ENCODE measurements at regions not wholly inside any gene's neighbourhood (a gene's known extent, or its start where the extent isn't known, plus 50 kb on each side); places are given as distances from the start of the nearest gene placed in this dataset.

DNA sequence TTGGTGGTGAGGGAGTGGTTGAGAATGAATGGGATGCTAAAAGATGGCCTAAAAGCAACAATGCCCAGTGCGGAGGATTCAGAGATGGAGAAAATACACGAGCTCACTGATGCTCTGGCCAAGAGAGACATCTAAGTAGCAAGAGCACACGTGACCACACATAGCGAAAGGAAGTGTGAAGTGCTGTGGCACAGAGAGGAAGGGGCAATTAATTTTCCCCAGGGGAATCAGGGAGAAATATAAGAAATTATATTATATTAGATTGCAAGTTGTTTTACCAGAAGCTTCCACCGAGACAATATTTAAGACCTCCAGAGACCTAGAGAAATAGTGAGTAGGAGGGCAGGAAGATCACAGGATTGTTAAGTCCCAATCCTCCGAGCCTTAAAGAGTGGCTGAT lies 80.6 kb downstream of the RCN1 start:
- TF ChIP-seq CTCF (IDR thresholded peaks at IDR 0.05; ENCODE audit: unreplicated experiment in 3 of 3), result no peak
- Mint-ChIP-seq H3K27me3 (ENCODE audit: low read depth) (no peaks in the 10 kb centered on the region), H3K4me1 (peaks cover 7% of the 10 kb centered on the region), H3K9me3 (no peaks in the 10 kb centered on the region), H3K4me3 (no peak overlapping the region), H3K27ac (no peak overlapping the region), H3K36me3 (ENCODE audit: low read depth) (no peaks in the 10 kb centered on the region)

DNA sequence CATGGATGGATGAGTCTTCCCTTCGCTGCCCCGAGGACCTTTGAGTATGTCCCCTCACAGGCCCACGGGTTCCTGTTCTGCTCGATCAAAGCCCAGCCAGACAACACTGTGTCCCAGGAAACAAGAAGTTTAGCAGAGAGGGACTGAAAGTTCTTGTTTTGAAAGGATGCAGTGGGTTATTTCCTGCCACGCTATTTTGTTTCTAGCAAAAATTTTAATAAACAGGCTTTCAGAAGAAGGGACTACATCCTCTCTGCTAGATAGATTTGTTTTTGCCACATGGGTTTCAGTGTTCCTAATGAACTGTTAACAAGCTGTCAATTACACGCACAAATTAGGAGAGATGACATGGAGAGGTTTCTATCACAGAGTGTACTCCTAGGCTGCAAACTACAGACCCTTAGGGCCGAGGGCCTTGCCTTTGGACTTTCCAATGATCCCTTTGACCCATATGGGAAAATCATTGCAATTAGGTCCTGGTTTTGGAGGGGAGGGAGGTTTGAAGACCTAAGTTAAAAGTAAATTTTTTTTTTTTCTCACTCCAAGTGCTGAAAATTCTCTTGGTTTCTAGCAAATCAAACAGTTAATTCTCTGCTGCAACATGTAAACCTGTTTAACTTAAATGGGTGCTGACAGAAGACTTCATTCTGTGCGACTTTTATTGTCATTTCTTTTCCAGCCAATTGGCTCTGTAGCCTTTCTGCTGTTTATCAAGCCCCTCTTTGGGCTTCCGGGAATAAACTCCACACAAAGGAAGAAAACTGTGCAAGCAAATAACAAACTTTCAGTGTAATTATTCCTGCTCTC lies 81.4 kb downstream of the RCN1 start:
- Mint-ChIP-seq H3K4me1 (peaks cover 7% of the 10 kb centered on the region), H3K36me3 (ENCODE audit: low read depth) (no peaks in the 10 kb centered on the region), H3K27ac (peak overlapping the region; percentile 10 to 62 (median 54)), H3K9me3 (no peaks in the 10 kb centered on the region), H3K27me3 (ENCODE audit: low read depth) (no peaks in the 10 kb centered on the region), H3K4me3 (peak overlapping the region in 1 of 3 experiments; percentile 45)
- no peak for TF ChIP-seq CTCF (IDR thresholded peaks at IDR 0.05; ENCODE audit: unreplicated experiment in 3 of 3)

GRCh38 chr11:32172848-32173834 lies 82.3 kb downstream of the RCN1 start:
- no peaks in the 10 kb centered on the region for H3K9me3 Mint-ChIP-seq
- peak overlapping the region; percentile 10 to 62 (median 54) for H3K27ac Mint-ChIP-seq
- H3K27me3 Mint-ChIP-seq (ENCODE audit: low read depth), result peaks cover 3% of the 10 kb centered on the region

GRCh38 chr11:32173977-32174376 lies 83.1 kb downstream of the RCN1 start:
- Mint-ChIP-seq H3K27ac (no peak overlapping the region), H3K4me3 (no peak overlapping the region), H3K27me3 (ENCODE audit: low read depth) (peaks cover 6% of the 10 kb centered on the region), H3K4me1 (peaks cover 7% of the 10 kb centered on the region), H3K9me3 (no peaks in the 10 kb centered on the region), H3K36me3 (ENCODE audit: low read depth) (no peaks in the 10 kb centered on the region)
- TF ChIP-seq CTCF (IDR thresholded peaks at IDR 0.05; ENCODE audit: unreplicated experiment in 3 of 3), result no peak

More at GRCh38 chr11:32172848-32173834, 82.3 kb downstream of the RCN1 start:
- peak; percentile 53 to 61 (median 60) for TF ChIP-seq CTCF (IDR thresholded peaks at IDR 0.05; ENCODE audit: unreplicated experiment in 3 of 3)
- Mint-ChIP-seq H3K36me3 (ENCODE audit: low read depth) (no peaks in the 10 kb centered on the region), H3K4me1 (peaks cover 7% of the 10 kb centered on the region), H3K4me3 (peak overlapping the region in 2 of 3 experiments; percentile 45 to 48)

DNA sequence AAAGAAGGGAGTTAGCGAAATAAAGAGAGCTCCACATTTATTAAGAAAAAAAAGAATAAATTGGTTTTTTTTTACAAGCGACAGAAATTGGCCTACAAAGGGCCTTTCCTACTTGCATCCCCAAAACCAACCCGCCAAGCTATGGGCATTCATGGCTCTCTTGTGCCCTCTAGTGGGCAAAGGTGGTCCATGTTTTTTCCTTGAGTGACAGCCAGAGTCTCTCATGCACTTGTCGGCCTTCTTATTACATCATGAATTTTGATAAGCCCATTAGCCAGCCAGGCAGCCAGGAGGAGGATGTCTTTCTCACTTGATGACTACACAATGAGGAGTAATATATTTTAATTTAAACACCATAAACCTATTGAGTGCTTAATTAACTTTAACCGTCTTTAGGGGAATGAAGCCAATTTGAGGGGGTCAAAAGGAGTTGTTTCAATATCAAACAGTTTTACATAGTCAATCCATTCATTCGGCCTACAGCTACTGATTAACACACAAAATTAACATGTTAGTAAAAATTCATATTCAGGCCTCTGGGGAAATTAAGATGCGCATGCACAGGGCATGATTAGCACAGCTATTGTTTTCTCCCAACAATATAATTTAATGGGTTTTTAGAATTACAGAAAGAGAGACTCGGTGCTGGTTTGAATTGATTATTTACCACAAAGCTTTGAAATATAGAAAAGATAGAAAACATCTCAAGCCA lies 85.5 kb downstream of the RCN1 start:
- Mint-ChIP-seq H3K36me3 (ENCODE audit: low read depth) (no peaks in the 10 kb centered on the region), H3K27me3 (ENCODE audit: low read depth) (peaks cover 6% of the 10 kb centered on the region), H3K4me3 (no peak overlapping the region)

More for the DNA sequence above, 85.5 kb downstream of the RCN1 start:
- no peaks in the 10 kb centered on the region for H3K9me3 Mint-ChIP-seq
- peak overlapping the region in 1 of 3 experiments; percentile 27 for H3K27ac Mint-ChIP-seq
- peak; percentile 91 to 95 (median 94) for TF ChIP-seq CTCF (IDR thresholded peaks at IDR 0.05; ENCODE audit: unreplicated experiment in 3 of 3)
- peaks cover 7% of the 10 kb centered on the region for H3K4me1 Mint-ChIP-seq

Measured in nephron (organoid).